IMR-90 (cell line): ENCODE measurements at regions not wholly inside any gene's neighbourhood (a gene's known extent, or its start where the extent isn't known, plus 50 kb on each side); places are given as distances from the start of the nearest gene placed in this dataset.

Experiments used
- ATAC-seq: fragments of 200-7000 bp; cut with Tn5 transposase; 2 replicates; pipeline ENCODE4 v1.9.1; 2020; ENCODE audit warnings: low read depth, mild to moderate bottlenecking, moderate library complexity
- BruUV-seq: library from RNA; stranded (reverse); fragments of 400-500 nt; replicated peaks from 2 replicates; lab custom pipeline; 2021; lab: Mats Ljungman, UMichigan
- CTCF ChIA-PET: fragments of 300-600 bp; formaldehyde crosslinking; extraction: SDS; loops from one replicate; lab custom pipeline; 2021; ENCODE audit warnings: antibody characterized with exemption; lab: Yijun Ruan, JAX
- POLR2A ChIA-PET: fragments of 300-600 bp; sonication (Branson Sonifier 250); formaldehyde crosslinking; loops from one replicate; lab custom pipeline; 2022; ENCODE audit warnings: antibody characterized with exemption; ENCODE audit not compliant: unreplicated experiment; lab: Charles Lee
- DNase-seq: peaks from one replicate; pipeline ENCODE4 v3.0.0; 2013
- H2AFZ ChIP-seq: replicated peaks from 2 replicates; pipeline ENCODE3; 2013; ENCODE audit warnings: low read length, mild to moderate bottlenecking; ENCODE audit not compliant: poor library complexity
- H2AK5ac ChIP-seq: 2 replicates; pipeline ENCODE4 v1.6.1; 2013; ENCODE audit warnings: low read depth, low read length, inconsistent platforms
- H2AK9ac ChIP-seq: replicated peaks from 2 replicates; pipeline ENCODE3; 2013; ENCODE audit warnings: mild to moderate bottlenecking, low read depth, low read length, moderate library complexity; ENCODE audit not compliant: poor library complexity
- H2BK120ac ChIP-seq: 2 replicates; pipeline ENCODE4 v1.6.1; 2013; ENCODE audit warnings: low read depth, low read length, inconsistent platforms
- H2BK15ac ChIP-seq: 3 replicates; pipeline ENCODE4 v1.6.1; 2013; ENCODE audit warnings: low read depth, low read length, inconsistent platforms
- H2BK20ac ChIP-seq: 2 replicates; pipeline ENCODE4 v1.6.1; 2013; ENCODE audit warnings: low read depth, mild to moderate bottlenecking, inconsistent platforms, low read length, moderate library complexity
- H2BK5ac ChIP-seq: 2 replicates; pipeline ENCODE4 v1.6.1; 2013; ENCODE audit warnings: mild to moderate bottlenecking, low read depth, low read length, inconsistent platforms; ENCODE audit not compliant: poor library complexity, severe bottlenecking
- H3K14ac ChIP-seq: replicated peaks from 2 replicates; pipeline ENCODE4 v1.6.1; 2013; ENCODE audit warnings: low read depth, low read length, inconsistent platforms
- H3K18ac ChIP-seq: 2 replicates; pipeline ENCODE4 v1.6.1; 2013; ENCODE audit warnings: low read depth, low read length, control low read depth
- H3K23ac ChIP-seq: 2 replicates; pipeline ENCODE4 v1.6.1; 2013; ENCODE audit warnings: low read depth, low read length, inconsistent platforms
- H3K27ac ChIP-seq: 2 replicates; pipeline ENCODE4 v1.5.1; 2013; ENCODE audit warnings: mild to moderate bottlenecking, control low read depth, low read length; ENCODE audit not compliant: insufficient read depth
- H3K27me3 ChIP-seq: 2 replicates; pipeline ENCODE4 v1.6.1; 2013; ENCODE audit warnings: low read length; ENCODE audit not compliant: control insufficient read depth, insufficient read depth
- H3K36me3 ChIP-seq: 2 replicates; pipeline ENCODE4 v1.6.1; 2013; ENCODE audit warnings: low read length, mixed read lengths; ENCODE audit not compliant: control insufficient read depth, insufficient read depth
- H3K4ac ChIP-seq: 2 replicates; pipeline ENCODE4 v1.6.1; 2013; ENCODE audit warnings: low read depth, low read length, inconsistent platforms
- H3K4me1 ChIP-seq: 2 replicates; pipeline ENCODE4 v1.6.1; 2013; ENCODE audit warnings: low read length, mixed read lengths; ENCODE audit not compliant: control insufficient read depth, insufficient read depth
- H3K4me2 ChIP-seq: 2 replicates; pipeline ENCODE4 v1.6.1; 2013; ENCODE audit warnings: low read depth, mild to moderate bottlenecking, control low read depth, low read length, moderate library complexity
- H3K4me3 ChIP-seq: 2 replicates; pipeline ENCODE4 v1.5.1; 2013; ENCODE audit warnings: low read depth, mild to moderate bottlenecking, control low read depth, low read length, moderate library complexity; ENCODE audit not compliant: insufficient read depth
- H3K56ac ChIP-seq: 2 replicates; pipeline ENCODE4 v1.6.1; 2013; ENCODE audit warnings: low read length, inconsistent platforms; ENCODE audit not compliant: insufficient read depth; ENCODE audit errors: extremely low read depth
- H3K79me1 ChIP-seq, 2 experiments: 2 replicates each; pipeline ENCODE4 v1.6.1; 2013; ENCODE audit warnings: low read length in 2 of 2, inconsistent platforms in 1 of 2, low read depth in 1 of 2
- H3K9ac ChIP-seq: 2 replicates; pipeline ENCODE4 v1.6.1; 2013; ENCODE audit warnings: low read depth, low read length, control low read depth
- H3K9me1 ChIP-seq: 2 replicates; pipeline ENCODE4 v1.6.1; 2013; ENCODE audit warnings: low read length, inconsistent platforms; ENCODE audit not compliant: insufficient read depth
- H3K9me3 ChIP-seq: 2 replicates; pipeline ENCODE4 v1.6.1; 2013; ENCODE audit warnings: low read length; ENCODE audit not compliant: control insufficient read depth, insufficient read depth
- H4K20me1 ChIP-seq: 2 replicates; pipeline ENCODE4 v1.6.1; 2013; ENCODE audit warnings: low read length, inconsistent platforms; ENCODE audit not compliant: insufficient read depth
- H4K5ac ChIP-seq: 2 replicates; pipeline ENCODE4 v1.6.1; 2013; ENCODE audit warnings: mild to moderate bottlenecking, low read depth, low read length, control low read depth
- H4K8ac ChIP-seq, 2 experiments: 2 replicates each; pipeline ENCODE4 v1.6.1; 2013; ENCODE audit warnings: low read depth in 2 of 2, low read length in 2 of 2, control low read depth in 1 of 2, inconsistent platforms in 1 of 2
- H4K91ac ChIP-seq: 2 replicates; pipeline ENCODE4 v1.6.1; 2013; ENCODE audit warnings: low read depth, low read length, inconsistent platforms; ENCODE audit not compliant: insufficient read depth
- BHLHE40 ChIP-seq: fragments of 150-350 bp; IDR thresholded peaks from 2 replicates; pipeline ENCODE4 v1.6.1; 2016; ENCODE audit warnings: mild to moderate bottlenecking, low read depth, low read length
- CEBPB ChIP-seq: IDR thresholded peaks from 2 replicates; pipeline ENCODE4 v1.6.1; 2012; ENCODE audit warnings: low read depth, low read length, improper control_type of control experiment
- CHD1 ChIP-seq: IDR thresholded peaks from 2 replicates; pipeline ENCODE4 v1.6.1; 2012; ENCODE audit warnings: low read depth, low read length, improper control_type of control experiment
- CTCF ChIP-seq: conservative IDR thresholded peaks from 2 replicates; pipeline ENCODE4 v1.5.1; 2012; ENCODE audit warnings: mild to moderate bottlenecking, low read depth, low read length, improper control_type of control experiment
- ELK1 ChIP-seq: fragments of 150-350 bp; IDR thresholded peaks from 2 replicates; pipeline ENCODE4 v1.6.1; 2016; ENCODE audit warnings: low read depth, mild to moderate bottlenecking, low read length, moderate library complexity, borderline replicate concordance
- FOS ChIP-seq: fragments of 150-350 bp; IDR thresholded peaks from 2 replicates; pipeline ENCODE4 v1.6.1; 2016; ENCODE audit warnings: low read depth, low read length
- MAFK ChIP-seq: IDR thresholded peaks from 2 replicates; pipeline ENCODE4 v1.6.1; 2012; ENCODE audit warnings: low read depth, low read length, improper control_type of control experiment
- MAZ ChIP-seq: IDR thresholded peaks from 2 replicates; pipeline ENCODE4 v1.6.1; 2012; ENCODE audit warnings: low read depth, mild to moderate bottlenecking, low read length, improper control_type of control experiment, moderate library complexity, borderline replicate concordance
- MXI1 ChIP-seq: IDR thresholded peaks from 2 replicates; pipeline ENCODE4 v1.6.1; 2012; ENCODE audit warnings: low read depth, mild to moderate bottlenecking, low read length, moderate library complexity, borderline replicate concordance
- NFE2L2 ChIP-seq: fragments of 150-350 bp; IDR thresholded peaks from 2 replicates; pipeline ENCODE4 v1.6.1; 2016; ENCODE audit warnings: low read depth, mild to moderate bottlenecking, low read length
- RAD21 ChIP-seq: IDR thresholded peaks from 2 replicates; pipeline ENCODE4 v1.6.1; 2012; ENCODE audit warnings: low read length, improper control_type of control experiment
- RCOR1 ChIP-seq: IDR thresholded peaks from 2 replicates; pipeline ENCODE4 v1.6.1; 2012; ENCODE audit warnings: mild to moderate bottlenecking, low read length, improper control_type of control experiment; ENCODE audit not compliant: insufficient replicate concordance
- RFX5 ChIP-seq: IDR thresholded peaks from 2 replicates; pipeline ENCODE4 v1.8.0; 2012; ENCODE audit warnings: low read depth, mild to moderate bottlenecking, low read length, moderate library complexity
- SMC3 ChIP-seq: fragments of 150-350 bp; IDR thresholded peaks from 2 replicates; pipeline ENCODE4 v1.6.1; 2016; ENCODE audit warnings: low read depth, mild to moderate bottlenecking, antibody characterized with exemption, low read length, moderate library complexity
- USF2 ChIP-seq: fragments of 150-350 bp; IDR thresholded peaks from 2 replicates; pipeline ENCODE4 v1.6.1; 2017; ENCODE audit warnings: mild to moderate bottlenecking, antibody characterized with exemption, low read length, low read depth
- WGBS, 2 experiments: methylation state at CpG; one replicate each; pipeline versions ENCODE4 v1.1.5 to v1.1.7; 2013; ENCODE audit warnings: missing lambda C conversion rate in 2 of 2; ENCODE audit not compliant: insufficient read length in 1 of 2; ENCODE audit errors: extremely low coverage in 2 of 2; 5-methylcytosine and 5-hydroxymethylcytosine counted together
- dilution Hi-C: fragments of 300-500 bp; cut with HindIII; formaldehyde crosslinking; loops from one replicate; pipeline ENCODE4 v1.14.3; 2018; ENCODE audit warnings: low sequenced_read_pairs; ENCODE audit not compliant: unreplicated experiment
- in situ Hi-C: fragments of 300-500 bp; cut with MboI; formaldehyde crosslinking; loops from 3 replicates; pipeline ENCODE4 v1.14.3; 2019; ENCODE audit warnings: low sequenced_read_pairs, inconsistent platforms, mixed read lengths
- intact Hi-C: fragments of 100-400 bp; cut with micrococcal nuclease; formaldehyde crosslinking; loops from 2 replicates; pipeline ENCODE4 v1.10.0; 2022

GRCh38 chr2:59080451-59081181 lies 839.5 kb upstream of the FANCL start:
- Histone ChIP-seq H2BK5ac (no peak overlapping the region), H3K23ac (no peak overlapping the region), H3K4ac (no peak overlapping the region), H3K4me1 (no peaks in the 10 kb centered on the region), H3K18ac (no peak overlapping the region), H3K4me3 (no peak overlapping the region), H3K79me1 (no peaks in the 10 kb centered on the region), H3K27ac (no peak overlapping the region), H3K56ac (no peak overlapping the region), H3K14ac (no peak overlapping the region), H4K20me1 (no peaks in the 10 kb centered on the region), H4K5ac (no peak overlapping the region), H4K91ac (no peak overlapping the region), H2AFZ (no peak overlapping the region), H2BK20ac (no peak overlapping the region), H3K4me2 (no peak overlapping the region), H3K27me3 (no peaks in the 10 kb centered on the region), H3K36me3 (no peaks in the 10 kb centered on the region), H2BK15ac (no peak overlapping the region), H2BK120ac (no peak overlapping the region), H2AK9ac (no peak overlapping the region), H3K9me3 (no peaks in the 10 kb centered on the region), H3K9me1 (no peaks in the 10 kb centered on the region), H4K8ac (no peak overlapping the region), H3K9ac (no peak overlapping the region), H2AK5ac (no peak overlapping the region)
- no CpG with 5 or more reads among the region's 4 CpGs for WGBS, 2 experiments
- TF ChIP-seq USF2, result no peak
- TF ChIP-seq RFX5, result no peak
- TF ChIP-seq CTCF, result no peak
- TF ChIP-seq NFE2L2, result no peak
- no peak for TF ChIP-seq MAZ
- TF ChIP-seq RAD21, result no peak
- no peak for TF ChIP-seq ELK1
- TF ChIP-seq BHLHE40, result no peak
- TF ChIP-seq MAFK, result no peak
- no peak for TF ChIP-seq CHD1
- no peak for TF ChIP-seq MXI1
- TF ChIP-seq SMC3, result no peak
- no peak for TF ChIP-seq FOS
- TF ChIP-seq RCOR1, result no peak
- no peak for TF ChIP-seq CEBPB
- DNase-seq, result no peak
- no TSS peak for BruUV-seq
- CTCF ChIA-PET, result no interaction called here
- POLR2A ChIA-PET, result no interaction called here
- in situ Hi-C loops, result no loop called here
- ATAC-seq, result no peak
- dilution Hi-C loops, result no loop called here
- intact Hi-C loops, result no loop called here
